ENCODE measurements at regions not wholly inside any gene's neighbourhood (a gene's known extent, or its start where the extent isn't known, plus 50 kb on each side); places are given as distances from the start of the nearest gene placed in this dataset.
"Not testable (repeated sequence)": the region's sequence is repeated elsewhere in the genome, so short reads cannot be mapped to it uniquely, and the experiment has no call there.

- DNase-seq, result not testable (repeated sequence)
These were observed 333.5 kb downstream of the KIF20B start for GRCh38 chr10:90034862-90035261.

GRCh38 chr10:90041585-90041984 is 340.2 kb downstream of the KIF20B start:
- DNase-seq, result no peak

- DNase-seq, result no peak
These were observed 340.7 kb downstream of the KIF20B start for GRCh38 chr10:90042075-90042474.

- DNase-seq, result peak; percentile 0
These were observed 345.9 kb downstream of the KIF20B start for GRCh38 chr10:90047243-90047729.

GRCh38 chr10:90051053-90051452 is 349.7 kb downstream of the KIF20B start:
- DNase-seq, result no peak

GRCh38 chr10:90051474-90051873 is 350.1 kb downstream of the KIF20B start:
- no peak for DNase-seq

- no peak for DNase-seq
These were observed 361.4 kb downstream of the KIF20B start for GRCh38 chr10:90062786-90063185.

GRCh38 chr10:90064295-90064694 is 362.9 kb downstream of the KIF20B start:
- DNase-seq, result no peak

GRCh38 chr10:90066435-90066834 is 365.0 kb downstream of the KIF20B start:
- DNase-seq, result no peak

- no peak for DNase-seq
These were observed 374.6 kb downstream of the KIF20B start for GRCh38 chr10:90075995-90076394.

GRCh38 chr10:90079819-90080218 is 378.4 kb downstream of the KIF20B start:
- DNase-seq, result no peak

GRCh38 chr10:90086606-90087190 is 385.3 kb downstream of the KIF20B start:
- DNase-seq, result not testable (repeated sequence)

- no peak for DNase-seq
These were observed 386.0 kb downstream of the KIF20B start for GRCh38 chr10:90087197-90088023.

GRCh38 chr10:90088024-90088317 is 386.6 kb downstream of the KIF20B start:
- no peak for DNase-seq

GRCh38 chr10:90089719-90090118 is 388.3 kb downstream of the KIF20B start:
- no peak for DNase-seq

- no peak for DNase-seq
These were observed 394.8 kb downstream of the KIF20B start for GRCh38 chr10:90096196-90096595.

- not testable (repeated sequence) for DNase-seq
These were observed 406.2 kb downstream of the KIF20B start for GRCh38 chr10:90107581-90107980.

GRCh38 chr10:90111671-90112070 is 410.3 kb downstream of the KIF20B start:
- no peak for DNase-seq

GRCh38 chr10:90112681-90113080 is 411.3 kb downstream of the KIF20B start:
- DNase-seq, result no peak

GRCh38 chr10:90118567-90118966 is 417.2 kb downstream of the KIF20B start:
- DNase-seq, result not testable (repeated sequence)

GRCh38 chr10:90119631-90120280 is 418.4 kb downstream of the KIF20B start:
- not testable (repeated sequence) for DNase-seq

GRCh38 chr10:90125456-90126255 is 424.3 kb downstream of the KIF20B start:
- DNase-seq, result no peak

- no peak for DNase-seq
These were observed 424.8 kb downstream of the KIF20B start for GRCh38 chr10:90126256-90126595.

All from NCI-H69 (cell line).